GM12878 (cell line): ENCODE measurements at regions not wholly inside any gene's neighbourhood (a gene's known extent, or its start where the extent isn't known, plus 50 kb on each side); places are given as distances from the start of the nearest gene placed in this dataset.

Experiments
- CHD1 ChIP-seq: IDR thresholded peaks from 2 replicates; pipeline ENCODE4 v1.6.1; 2012; ENCODE audit warnings: low read depth, low read length, improper control_type of control experiment
- CTCF ChIP-seq, 3 experiments: IDR thresholded peaks in 2 of 3; conservative IDR thresholded peaks in 1 of 3; 2 replicates each; pipeline ENCODE4 v1.5.1; 2011; ENCODE audit warnings: low read depth in 3 of 3, low read length in 3 of 3, mild to moderate bottlenecking in 3 of 3, control low read depth in 2 of 3, moderate library complexity in 2 of 3, inconsistent platforms in 1 of 3, mixed read lengths in 1 of 3; ENCODE audit not compliant: control insufficient read depth in 2 of 3, insufficient read depth in 1 of 3; ENCODE audit errors: extremely low read depth in 1 of 3
- E4F1 ChIP-seq: fragments of 450-650 bp; IDR thresholded peaks from 2 replicates; pipeline ENCODE4 v1.6.1; 2018; ENCODE audit warnings: borderline replicate concordance, mild to moderate bottlenecking; ENCODE audit not compliant: partially characterized antibody
- KDM1A ChIP-seq: fragments of 200-600 bp; sonication (generic); IDR thresholded peaks from 2 replicates; pipeline ENCODE4 v1.6.1; 2016; ENCODE audit warnings: borderline replicate concordance
- MAX ChIP-seq: IDR thresholded peaks from 2 replicates; pipeline ENCODE4 v1.6.1; 2012; ENCODE audit warnings: low read depth, low read length, improper control_type of control experiment
- MTA2 ChIP-seq: fragments of 450-650 bp; IDR thresholded peaks from 2 replicates; pipeline ENCODE4 v1.6.1; 2016; ENCODE audit warnings: low read depth, mild to moderate bottlenecking, moderate library complexity
- POLR2A ChIP-seq: IDR thresholded peaks from 2 replicates; pipeline ENCODE4 v1.6.1; 2011; ENCODE audit warnings: low read depth, mild to moderate bottlenecking, low read length
- REST ChIP-seq: IDR thresholded peaks from 2 replicates; pipeline ENCODE4 v1.6.1; 2012; ENCODE audit warnings: mild to moderate bottlenecking, low read depth, low read length
- RUNX3 ChIP-seq: IDR thresholded peaks from 2 replicates; pipeline ENCODE4 v1.6.1; 2012; ENCODE audit warnings: low read length, inconsistent platforms
- SMC3 ChIP-seq: IDR thresholded peaks from 2 replicates; pipeline ENCODE4 v1.6.1; 2011; ENCODE audit warnings: low read length, improper control_type of control experiment, borderline replicate concordance
- SPI1 ChIP-seq: IDR thresholded peaks from 2 replicates; pipeline ENCODE4 v1.6.1; 2011; ENCODE audit warnings: low read depth, mild to moderate bottlenecking, low read length, moderate library complexity, borderline replicate concordance; ENCODE audit not compliant: insufficient read depth
- USF1 ChIP-seq: IDR thresholded peaks from 2 replicates; pipeline ENCODE4 v1.6.1; 2011; ENCODE audit warnings: borderline replicate concordance, low read depth, mild to moderate bottlenecking, moderate library complexity, mixed read lengths, low read length; ENCODE audit not compliant: insufficient read depth; ENCODE audit errors: extremely low read length

GRCh38 chr1:59242370-59242769 lies 54.5 kb upstream of the FGGY start:
- TF ChIP-seq RUNX3 (no peak), CTCF (IDR thresholded peaks at IDR 0.05 in 2 of 3, conservative IDR thresholded peaks at IDR 0.05 in 1 of 3; ENCODE audit: control insufficient read depth in 2 of 3, extremely low read depth in 1 of 3, insufficient read depth in 1 of 3, low read depth in 3 of 3, low read length in 3 of 3) (no peak), MAX (no peak), POLR2A (no peak), E4F1 (no peak), MTA2 (no peak), CHD1 (no peak), REST (no peak), SMC3 (no peak), KDM1A (no peak), SPI1 (no peak), USF1 (no peak)
